ENCODE measurements at regions not wholly inside any gene's neighbourhood (a gene's known extent, or its start where the extent isn't known, plus 50 kb on each side); places are given as distances from the start of the nearest gene placed in this dataset.
A peak's percentile ranks its signal among the peaks of the same experiment; 100 is the strongest.

DNA sequence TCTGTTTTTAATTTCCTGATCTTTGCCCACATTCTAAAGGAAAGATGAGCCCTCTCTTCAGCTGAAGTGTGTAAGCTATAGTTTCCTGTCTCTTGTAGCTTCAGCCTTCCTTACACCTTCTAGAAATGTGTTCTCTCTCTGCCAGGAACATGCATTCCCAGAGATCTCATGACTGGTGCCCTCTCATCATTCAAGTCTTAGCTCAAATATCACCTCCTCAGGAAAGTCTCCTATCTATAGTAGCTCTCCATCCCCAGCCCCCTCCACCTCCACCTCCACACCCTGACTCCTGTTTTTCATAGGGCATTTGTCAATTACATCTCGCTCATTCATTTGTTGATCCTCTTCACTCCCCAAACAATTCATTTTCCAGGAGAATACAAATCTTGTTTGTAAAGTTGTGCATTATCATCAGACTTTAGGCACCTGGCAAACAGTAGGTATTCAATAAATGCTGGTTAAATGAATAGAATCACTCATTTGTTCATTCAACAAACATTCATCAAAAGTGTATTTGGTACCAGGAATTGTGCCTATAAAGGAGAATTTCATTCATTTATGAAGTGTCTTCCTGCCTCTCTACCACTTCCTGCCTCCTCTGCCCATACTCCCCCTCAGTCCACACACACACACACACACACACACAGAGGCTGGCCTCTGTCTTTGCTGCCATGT, 160.3 kb downstream of the BBOX1 start:
- no peak for DNase-seq (ENCODE audit: extremely low read depth in 1 of 11, low read depth in 9 of 11, low spot score in 4 of 11)

GRCh38 chr11:27196203-27196897, 155.7 kb downstream of the BBOX1 start:
- DNase-seq (ENCODE audit: extremely low read depth in 1 of 11, low read depth in 9 of 11, low spot score in 4 of 11), result no peak

DNA sequence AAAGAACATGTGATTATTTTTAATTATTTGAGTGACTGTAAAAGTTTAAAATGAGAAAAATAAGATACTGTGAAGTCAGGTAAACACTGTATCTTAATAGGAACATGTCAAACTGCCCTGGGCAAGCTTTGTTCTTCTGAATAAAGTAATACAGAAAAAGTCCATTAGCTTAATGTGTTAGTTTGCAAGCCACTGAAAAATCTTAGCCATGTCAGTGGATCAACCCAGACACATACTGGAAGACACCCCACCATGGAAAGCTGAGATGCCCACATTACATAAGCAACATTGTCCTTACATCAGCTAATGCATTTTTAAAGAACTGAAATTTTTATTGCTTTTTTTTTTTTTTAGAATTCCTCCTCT, 155.2 kb downstream of the BBOX1 start:
- DNase-seq (ENCODE audit: extremely low read depth in 1 of 11, low read depth in 9 of 11, low spot score in 4 of 11), result no peak

DNA sequence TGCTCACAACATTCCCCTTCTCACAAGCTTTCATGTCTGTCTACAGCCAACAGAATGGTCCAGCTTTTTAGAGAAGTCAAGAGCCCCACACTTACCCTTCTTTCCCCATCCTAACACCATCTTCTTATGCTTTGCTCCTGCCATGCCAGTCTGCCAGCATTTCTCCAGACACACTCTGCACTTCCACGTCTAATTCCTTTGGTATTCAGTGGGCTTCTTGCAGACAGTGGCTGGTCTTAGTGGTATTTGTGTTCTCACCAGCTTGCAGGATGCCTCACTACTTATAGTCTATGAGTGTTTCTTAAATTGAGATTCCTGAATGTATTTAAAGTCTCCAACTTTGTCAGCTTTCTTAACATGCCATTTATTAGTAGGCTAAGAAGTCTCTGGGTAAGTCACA, 154.4 kb downstream of the BBOX1 start:
- DNase-seq (ENCODE audit: extremely low read depth in 1 of 11, low read depth in 9 of 11, low spot score in 4 of 11), result no peak

GRCh38 chr11:27193434-27194225, 153.0 kb downstream of the BBOX1 start:
- DNase-seq (ENCODE audit: extremely low read depth in 1 of 11, low read depth in 9 of 11, low spot score in 4 of 11), result no peak

- no peak for DNase-seq (ENCODE audit: extremely low read depth in 1 of 11, low read depth in 9 of 11, low spot score in 4 of 11)
These were observed 151.6 kb downstream of the BBOX1 start for GRCh38 chr11:27192184-27192583.

DNA sequence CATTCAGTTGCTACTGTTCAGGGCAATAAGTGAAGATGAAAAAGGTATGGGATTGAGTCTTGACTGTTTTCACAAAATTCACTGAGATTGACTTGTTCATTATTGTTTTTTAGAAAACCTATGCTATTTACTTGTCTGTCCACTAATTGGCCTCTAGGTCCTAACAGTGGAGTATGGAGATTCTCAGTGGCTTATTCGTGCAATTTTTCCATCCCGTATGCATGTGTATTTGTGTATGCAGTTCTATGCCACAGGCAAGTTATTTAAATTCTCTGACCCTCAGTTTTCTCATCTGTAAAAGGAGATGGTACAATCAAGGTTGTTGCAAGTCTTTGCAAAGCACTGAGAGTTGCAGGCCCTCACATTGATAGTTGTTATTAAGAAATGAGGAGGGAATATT, 151.0 kb downstream of the BBOX1 start:
- DNase-seq (ENCODE audit: extremely low read depth in 1 of 11, low read depth in 9 of 11, low spot score in 4 of 11), result no peak

DNA sequence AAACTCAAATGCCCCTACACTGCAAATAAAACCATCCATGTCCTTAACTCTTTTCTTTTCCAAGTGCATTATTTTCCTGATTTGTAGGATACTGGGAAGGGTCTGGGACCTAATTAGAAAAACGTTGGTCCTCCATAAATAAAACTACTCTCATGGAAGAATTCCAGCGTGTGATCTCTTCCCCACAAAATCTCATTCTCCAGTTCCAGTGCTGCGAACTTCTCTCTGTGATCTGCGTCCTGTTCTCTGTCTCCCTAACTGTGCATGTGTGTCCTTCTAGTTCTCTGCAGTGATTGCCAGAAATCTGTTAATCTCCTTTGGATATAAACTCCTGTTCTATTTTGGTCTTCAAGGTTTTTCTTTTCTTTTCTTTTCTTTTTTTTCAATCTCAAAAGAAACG, 148.1 kb downstream of the BBOX1 start:
- DNase-seq (ENCODE audit: extremely low read depth in 1 of 11, low read depth in 9 of 11, low spot score in 4 of 11), result no peak

- DNase-seq (ENCODE audit: extremely low read depth in 1 of 11, low read depth in 9 of 11, low spot score in 4 of 11), result no peak
These were observed 147.4 kb downstream of the BBOX1 start for GRCh38 chr11:27187848-27188621.

DNA sequence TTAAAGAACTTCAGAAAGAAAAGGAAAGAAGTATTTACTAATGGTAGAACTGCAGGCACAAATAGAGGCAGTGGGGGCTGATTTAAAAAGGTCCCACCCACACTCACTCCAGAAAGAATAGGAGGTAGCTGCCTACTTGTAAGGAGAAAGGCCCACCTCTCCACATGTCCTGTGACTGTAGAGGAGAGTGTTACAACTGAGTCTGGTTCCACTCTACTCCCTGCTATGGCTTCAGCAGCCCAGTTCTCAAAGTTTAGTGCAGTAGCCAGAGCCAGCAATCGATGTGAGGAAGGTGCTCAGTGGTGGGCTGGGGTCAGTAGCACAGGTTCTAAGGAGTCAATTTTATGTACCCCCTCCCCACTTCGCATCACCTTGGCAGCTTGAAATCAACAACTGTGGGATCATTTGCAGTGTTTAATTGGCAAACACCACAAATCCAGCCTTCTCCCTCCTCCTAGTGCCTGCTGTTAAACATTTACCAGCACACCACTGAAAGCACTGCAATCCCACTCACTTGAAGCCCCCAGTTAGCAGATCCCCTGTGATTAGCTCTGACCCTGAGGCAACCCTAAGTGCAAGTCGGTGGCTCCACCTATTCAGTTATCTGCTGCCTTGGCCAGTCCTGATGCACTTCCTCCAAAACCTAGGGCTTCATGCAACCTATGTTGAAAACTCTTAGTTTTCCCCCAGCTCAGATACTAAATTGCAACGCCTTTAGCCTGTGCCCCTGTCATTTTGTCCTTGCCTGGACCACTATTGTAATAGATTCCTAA, 146.6 kb downstream of the BBOX1 start:
- no peak for DNase-seq (ENCODE audit: extremely low read depth in 1 of 11, low read depth in 9 of 11, low spot score in 4 of 11)

GRCh38 chr11:27186580-27186979, 146.0 kb downstream of the BBOX1 start:
- DNase-seq (ENCODE audit: extremely low read depth in 1 of 11, low read depth in 9 of 11, low spot score in 4 of 11), result no peak

DNA sequence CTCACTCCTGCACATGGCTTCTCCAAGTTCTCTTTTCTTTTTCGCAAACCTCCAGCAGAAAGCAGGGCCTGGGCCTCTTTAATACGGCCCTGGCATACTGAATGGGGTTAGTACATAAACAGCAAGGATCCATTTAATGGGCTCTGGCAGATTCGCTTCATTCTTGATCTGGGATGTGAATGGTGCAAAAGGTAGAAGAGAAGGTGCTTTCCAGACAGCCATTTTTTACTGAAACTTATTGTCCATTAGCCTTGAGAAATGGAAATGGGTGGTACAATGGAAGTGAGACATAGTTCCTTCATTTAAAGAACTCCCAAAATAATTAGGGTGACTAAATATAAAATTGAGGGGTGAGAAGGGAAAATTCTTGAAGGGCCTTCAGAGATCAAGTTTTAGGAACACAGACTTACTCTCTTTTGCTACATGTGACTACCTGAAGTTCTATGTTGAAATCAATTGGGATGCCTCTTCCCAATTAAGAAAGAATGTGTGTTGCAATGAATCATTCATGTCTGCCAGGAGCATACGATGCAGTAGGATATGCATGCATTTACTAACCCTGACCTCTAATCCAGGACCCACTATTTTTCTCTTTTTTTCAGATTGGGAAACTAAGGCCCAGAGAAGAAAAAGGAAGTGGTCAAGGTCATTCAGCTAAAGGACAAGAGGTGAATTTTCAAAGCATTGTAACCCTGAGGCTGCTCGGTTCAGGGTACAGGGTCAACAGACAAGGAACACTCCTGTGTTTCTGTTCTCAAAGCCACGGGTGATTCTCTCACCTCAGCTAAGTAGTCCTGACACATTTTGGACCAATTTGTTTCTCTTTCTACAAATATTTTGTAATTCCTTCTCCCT, 144.1 kb downstream of the BBOX1 start:
- no peak for DNase-seq (ENCODE audit: extremely low read depth in 1 of 11, low read depth in 9 of 11, low spot score in 4 of 11)

GRCh38 chr11:27183672-27184457, 143.2 kb downstream of the BBOX1 start:
- DNase-seq (ENCODE audit: extremely low read depth in 1 of 11, low read depth in 9 of 11, low spot score in 4 of 11), result peak in 9 of 11 donors; percentile 40 to 72 (median 56)

DNA sequence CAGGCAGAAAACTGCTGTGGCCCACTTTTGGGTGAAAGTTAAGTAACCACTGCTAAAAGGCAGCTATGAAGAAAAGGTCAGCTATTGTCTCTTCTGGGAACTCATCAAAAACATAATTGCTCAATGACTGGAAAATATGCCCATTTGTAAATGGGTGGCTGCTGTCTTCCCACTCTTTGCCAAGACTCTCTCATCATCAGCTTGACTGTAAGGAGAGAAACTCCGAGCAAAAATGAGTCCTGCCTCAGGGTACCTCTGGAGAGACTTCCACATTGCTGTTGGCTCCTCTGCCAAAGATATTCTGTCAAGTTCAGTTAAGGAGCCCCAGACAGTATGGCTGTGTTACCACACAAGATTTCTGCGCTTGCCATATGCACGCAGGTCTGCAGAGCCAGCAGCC, 138.7 kb downstream of the BBOX1 start:
- DNase-seq (ENCODE audit: extremely low read depth in 1 of 11, low read depth in 9 of 11, low spot score in 4 of 11), result no peak

- DNase-seq (ENCODE audit: extremely low read depth in 1 of 11, low read depth in 9 of 11, low spot score in 4 of 11), result no peak
These were observed 138.2 kb downstream of the BBOX1 start for GRCh38 chr11:27178859-27179258.

Data from renal cortex interstitium (tissue), 11 donors.